SK-N-SH (cell line): ENCODE measurements at regions not wholly inside any gene's neighbourhood (a gene's known extent, or its start where the extent isn't known, plus 50 kb on each side); places are given as distances from the start of the nearest gene placed in this dataset.
A peak's percentile ranks its signal among the peaks of the same experiment; 100 is the strongest.

ENCODE experiments used
- CTCF ChIA-PET: fragments of 300-600, 350-600 bp; formaldehyde crosslinking; extraction: SDS; loops from one replicate; lab custom pipeline; 2021; lab: Yijun Ruan, JAX
- POLR2A ChIA-PET: fragments of 350-600 bp; sonication (Branson Sonifier 250); formaldehyde crosslinking; extraction: SDS; loops from one replicate; lab custom pipeline; 2020; ENCODE audit warnings: antibody characterized with exemption, inconsistent platforms; lab: Yijun Ruan, JAX
- DNase-seq: peaks from one replicate; pipeline ENCODE4 v3.0.0; 2012
- H2AFZ ChIP-seq: fragments of 200-600 bp; sonication (generic); 2 replicates; pipeline ENCODE4 v1.8.1; 2016; ENCODE audit warnings: antibody characterized with exemption, mild to moderate bottlenecking, low read depth
- H3F3A ChIP-seq: fragments of 200-600 bp; sonication (generic); replicated peaks from 2 replicates; pipeline ENCODE3; 2016; ENCODE audit warnings: antibody characterized with exemption, mild to moderate bottlenecking; ENCODE audit not compliant: insufficient read depth
- H3K27ac ChIP-seq, 2 experiments: fragments of 200-500 bp in 1 of 2; fragments of 200-600 bp in 1 of 2; sonication (Bioruptor generic) in 1 of 2; sonication (generic), shearing (Covaris generic) in 1 of 2; 2 replicates each; pipeline versions ENCODE4 v1.5.1 to v1.6.1; 2014 to 2016; ENCODE audit warnings: low read depth in 2 of 2, inconsistent platforms in 1 of 2, low read length in 1 of 2, mild to moderate bottlenecking in 1 of 2, mixed read lengths in 1 of 2
- H3K27me3 ChIP-seq: fragments of 200-600 bp; sonication (generic), shearing (Covaris generic); 2 replicates; pipeline ENCODE4 v1.6.1; 2016; ENCODE audit warnings: mixed run types; ENCODE audit not compliant: insufficient read depth
- H3K36me3 ChIP-seq, 2 experiments: fragments of 200-500 bp in 1 of 2; fragments of 200-600 bp in 1 of 2; sonication (Bioruptor generic) in 1 of 2; sonication (generic) in 1 of 2; replicated peaks in 1 of 2; 2 replicates each; pipeline versions ENCODE3 to v1.5.1; 2014 to 2016; ENCODE audit warnings: low read length in 1 of 2, mild to moderate bottlenecking in 1 of 2; ENCODE audit not compliant: insufficient read depth in 2 of 2, control insufficient read depth in 1 of 2
- H3K4me1 ChIP-seq, 2 experiments: fragments of 200-500 bp in 1 of 2; fragments of 200-600 bp in 1 of 2; sonication (Bioruptor generic) in 1 of 2; sonication (generic), shearing (Covaris generic) in 1 of 2; 2 replicates each; pipeline versions ENCODE4 v1.5.1 to v1.6.1; 2014 to 2016; ENCODE audit warnings: low read depth in 1 of 2, low read length in 1 of 2, mixed run types in 1 of 2; ENCODE audit not compliant: insufficient read depth in 2 of 2, control insufficient read depth in 1 of 2
- H3K4me2 ChIP-seq: fragments of 200-600 bp; sonication (generic), shearing (Covaris generic); 2 replicates; pipeline ENCODE4 v1.6.1; 2017; ENCODE audit warnings: mixed run types
- H3K4me3 ChIP-seq, 2 experiments: fragments of 200-500 bp in 1 of 2; fragments of 200-600 bp in 1 of 2; sonication (Bioruptor generic) in 1 of 2; sonication (generic), shearing (Covaris generic) in 1 of 2; 2 replicates each; pipeline versions ENCODE4 v1.5.1 to v1.8.1; 2014 to 2016; ENCODE audit warnings: low read depth in 2 of 2, inconsistent platforms in 1 of 2, low read length in 1 of 2, mild to moderate bottlenecking in 1 of 2, mixed read lengths in 1 of 2, moderate library complexity in 1 of 2
- H3K79me2 ChIP-seq: fragments of 200-600 bp; sonication (generic); 2 replicates; pipeline ENCODE4 v1.8.1; 2017; ENCODE audit warnings: mild to moderate bottlenecking; ENCODE audit not compliant: insufficient read depth
- H3K9ac ChIP-seq: fragments of 200-600 bp; sonication (generic); 2 replicates; pipeline ENCODE4 v1.6.1; 2017; ENCODE audit warnings: mixed run types
- H3K9me2 ChIP-seq: fragments of 200-600 bp; sonication (generic); 2 replicates; pipeline ENCODE4 v1.6.1; 2017; ENCODE audit warnings: mixed run types
- H3K9me3 ChIP-seq: fragments of 200-600 bp; sonication (generic); 2 replicates; pipeline ENCODE4 v1.6.1; 2017; ENCODE audit warnings: mixed run types, mild to moderate bottlenecking, moderate library complexity
- H4K20me1 ChIP-seq: fragments of 200-600 bp; sonication (generic); 2 replicates; pipeline ENCODE4 v1.6.1; 2017; ENCODE audit warnings: mild to moderate bottlenecking, mixed run types; ENCODE audit not compliant: insufficient read depth
- CTCF ChIP-seq: fragments of 200-600 bp; sonication (generic); IDR thresholded peaks from 2 replicates; pipeline ENCODE4 v1.6.1; 2017; ENCODE audit warnings: antibody characterized with exemption, mild to moderate bottlenecking, moderate library complexity
- EP300 ChIP-seq, 2 experiments: IDR thresholded peaks; 2 replicates each; pipeline versions ENCODE4 v1.4.0 to v1.6.1; 2012; ENCODE audit warnings: borderline replicate concordance in 1 of 2, low read depth in 1 of 2, low read length in 1 of 2
- FOSL2 ChIP-seq: IDR thresholded peaks from 2 replicates; pipeline ENCODE4 v1.4.0; 2012; ENCODE audit warnings: low read depth, mild to moderate bottlenecking, moderate library complexity, borderline replicate concordance
- GABPA ChIP-seq: IDR thresholded peaks from 2 replicates; pipeline ENCODE4 v1.4.0; 2012; ENCODE audit warnings: low read depth, mild to moderate bottlenecking
- GATA2 ChIP-seq: sonication (generic); formaldehyde crosslinking; IDR thresholded peaks from 2 replicates; pipeline ENCODE4 v1.5.0; 2020; ENCODE audit warnings: mild to moderate bottlenecking, missing genetic modification reagents
- IRF3 ChIP-seq: fragments of 150-350 bp; IDR thresholded peaks from 2 replicates; pipeline ENCODE4 v1.6.1; 2016; ENCODE audit warnings: mild to moderate bottlenecking, low read depth, low read length
- JUND ChIP-seq: IDR thresholded peaks from 2 replicates; pipeline ENCODE4 v1.4.0; 2012
- MXI1 ChIP-seq: IDR thresholded peaks from 2 replicates; pipeline ENCODE4 v1.6.1; 2012; ENCODE audit warnings: mild to moderate bottlenecking, low read depth, low read length, improper control_type of control experiment
- NFIC ChIP-seq: IDR thresholded peaks from 2 replicates; pipeline ENCODE4 v1.4.0; 2012; ENCODE audit warnings: borderline replicate concordance
- NRF1 ChIP-seq: IDR thresholded peaks from 2 replicates; pipeline ENCODE4 v1.6.1; 2012; ENCODE audit warnings: low read depth, mild to moderate bottlenecking, low read length
- POLR2AphosphoS5 ChIP-seq: IDR thresholded peaks from 2 replicates; pipeline ENCODE4 v1.6.1; 2012; ENCODE audit warnings: low read depth, low read length
- RAD21 ChIP-seq: IDR thresholded peaks from 2 replicates; pipeline ENCODE4 v1.6.1; 2012; ENCODE audit warnings: mild to moderate bottlenecking, low read length
- RCOR1 ChIP-seq: fragments of 150-350 bp; IDR thresholded peaks from 2 replicates; pipeline ENCODE4 v1.6.1; 2017; ENCODE audit warnings: antibody characterized with exemption, low read length
- SIN3A ChIP-seq: IDR thresholded peaks from 2 replicates; pipeline ENCODE4 v1.6.1; 2012; ENCODE audit warnings: low read depth, mild to moderate bottlenecking, low read length, moderate library complexity, borderline replicate concordance
- TAF1 ChIP-seq: IDR thresholded peaks from 2 replicates; pipeline ENCODE4 v1.6.1; 2012; ENCODE audit warnings: low read depth, mild to moderate bottlenecking, low read length, moderate library complexity, borderline replicate concordance
- TCF12 ChIP-seq: IDR thresholded peaks from 2 replicates; pipeline ENCODE4 v1.4.0; 2012
- USF1 ChIP-seq: IDR thresholded peaks from 2 replicates; pipeline ENCODE4 v1.4.0; 2012; ENCODE audit warnings: low read depth, borderline replicate concordance
- YY1 ChIP-seq: IDR thresholded peaks from 2 replicates; pipeline ENCODE4 v1.4.0; 2012; ENCODE audit warnings: low read depth, mild to moderate bottlenecking
- WGBS: methylation state at CpG from one replicate; pipeline ENCODE4 v1.1.6; 2017; ENCODE audit warnings: low lambda C conversion rate; 5-methylcytosine and 5-hydroxymethylcytosine counted together

GRCh38 chr3:34106879-34107278, 308.4 kb downstream of the PDCD6IP start:
- Histone ChIP-seq H4K20me1 (no peaks in the 10 kb centered on the region), H3K9me2 (no peaks in the 10 kb centered on the region), H3F3A (no peaks in the 10 kb centered on the region), H3K79me2 (no peaks in the 10 kb centered on the region), H3K4me1 (peaks cover 2 to 4% of the 10 kb centered on the region in 2 experiments; a peak in 2 of 4 replicates), H3K27me3 (no peaks in the 10 kb centered on the region), H3K9me3 (no peaks in the 10 kb centered on the region), H3K4me2 (no peak overlapping the region), H3K36me3 (no peaks in the 10 kb centered on the region), H3K9ac (no peak overlapping the region), H3K4me3 (no peak overlapping the region; a peak in 1 of 4 replicates), H2AFZ (no peak overlapping the region), H3K27ac (no peak overlapping the region)
- TF ChIP-seq CTCF (peak; percentile 37; the same call in 1 of the 2 replicates), GATA2 (CRISPR knock-in tag) (no peak), TCF12 (no peak), RAD21 (peak; percentile 56), YY1 (no peak), TAF1 (no peak), IRF3 (no peak), MXI1 (no peak), NRF1 (no peak), GABPA (no peak), SIN3A (no peak), POLR2AphosphoS5 (no peak), RCOR1 (no peak), USF1 (no peak), JUND (no peak)
- WGBS: 55% methylated on average over 2 of the region's 2 CpGs
- peak; percentile 10 for DNase-seq
- POLR2A ChIA-PET: no interaction called here
- CTCF ChIA-PET: interaction anchor here (0.9 to 1.6 kb wide), 7 partner anchors 19 to 577 kb away, joined by 3 to 5 read pairs (median 3); no protein-coding TSS in a partner anchor

- Histone ChIP-seq H3K27me3 (no peaks in the 10 kb centered on the region), H3K9ac (no peak overlapping the region), H3K4me3 (no peak overlapping the region), H3K36me3 (no peaks in the 10 kb centered on the region), H3K4me2 (no peak overlapping the region), H3F3A (no peaks in the 10 kb centered on the region), H4K20me1 (no peaks in the 10 kb centered on the region)
- WGBS: 35% methylated on average over 4 of the region's 4 CpGs
- ChIA-PET CTCF (interaction anchor here (0.6 to 1.6 kb wide), 3 partner anchors 18 to 129 kb away, joined by 3 read pairs; no protein-coding TSS in a partner anchor), POLR2A (no interaction called here)
- DNase-seq: no peak
- TF ChIP-seq SIN3A (no peak), FOSL2 (no peak), GATA2 (CRISPR knock-in tag) (no peak), JUND (no peak), RCOR1 (no peak), NFIC (no peak), EP300 (IDR thresholded peaks at IDR 0.05; ENCODE audit: borderline replicate concordance in 1 of 2, low read depth in 1 of 2, low read length in 1 of 2) (no peak), CTCF (no peak)
- TF ChIP-seq, all 33 proteins: peak for 0
- Histone ChIP-seq H3K9me3 (no peaks in the 10 kb centered on the region), H3K27ac (no peak overlapping the region), H3K9me2 (no peaks in the 10 kb centered on the region), H3K79me2 (no peaks in the 10 kb centered on the region), H3K4me1 (peaks cover 2 to 4% of the 10 kb centered on the region in 2 experiments; a peak in 2 of 4 replicates), H2AFZ (no peak overlapping the region)
These were observed 309.2 kb downstream of the PDCD6IP start for GRCh38 chr3:34107669-34108068.
